CD4-positive, CD25-positive, alpha-beta regulatory T cell (primary cell): ENCODE measurements at regions not wholly inside any gene's neighbourhood (a gene's known extent, or its start where the extent isn't known, plus 50 kb on each side); places are given as distances from the start of the nearest gene placed in this dataset.

Source experiments
- ATAC-seq, 2 donors: fragments of 150-1000 bp; cut with Tn5 transposase; one replicate each; pipeline ENCODE4 v1.10.0; 2021; ENCODE audit warnings: low read depth in 2 of 2, moderate number of reproducible peaks in 2 of 2, moderate library complexity in 1 of 2
- DNase-seq, 3 donors: peaks; one replicate each; pipeline versions ENCODE4 v3.0.0 to v3.0.0-alpha.2; 2012 to 2022; ENCODE audit warnings: mixed read lengths in 1 of 3
- H3K27ac ChIP-seq: one replicate; pipeline ENCODE4 v1.7.0; 2013; ENCODE audit warnings: mild to moderate bottlenecking, low read length; ENCODE audit not compliant: insufficient read depth, poor library complexity, severe bottlenecking
- H3K27me3 ChIP-seq: one replicate; pipeline ENCODE4 v1.7.0; 2013; ENCODE audit warnings: low read length; ENCODE audit not compliant: control insufficient read depth, insufficient read depth
- H3K36me3 ChIP-seq: one replicate; pipeline ENCODE4 v1.7.0; 2013; ENCODE audit warnings: mild to moderate bottlenecking, low read length, moderate library complexity; ENCODE audit not compliant: control insufficient read depth, insufficient read depth
- H3K4me1 ChIP-seq: 2 replicates; pipeline ENCODE4 v1.7.0; 2013; ENCODE audit warnings: mild to moderate bottlenecking, low read length; ENCODE audit not compliant: insufficient read depth, control insufficient read depth, poor library complexity, severe bottlenecking
- H3K4me3 ChIP-seq: one replicate; pipeline ENCODE4 v1.7.0; 2013; ENCODE audit warnings: low read depth, mild to moderate bottlenecking, low read length, moderate library complexity
- H3K9me3 ChIP-seq, 2 experiments: 1 replicate in 1 of 2; 2 replicates in 1 of 2; pipeline ENCODE4 v1.7.0; 2013; ENCODE audit warnings: low read length in 2 of 2, mild to moderate bottlenecking in 1 of 2, moderate library complexity in 1 of 2; ENCODE audit not compliant: control insufficient read depth in 2 of 2
- H3K27ac Mint-ChIP-seq, 3 donors: one replicate each; pipeline ENCODE4 v1.8.0; 2020 to 2022; ENCODE audit warnings: mild to moderate bottlenecking in 3 of 3, mixed read lengths in 3 of 3, moderate library complexity in 2 of 3
- H3K27me3 Mint-ChIP-seq: one replicate; pipeline ENCODE4 v1.8.0; 2022; ENCODE audit warnings: mild to moderate bottlenecking, mixed read lengths
- H3K36me3 Mint-ChIP-seq: one replicate; pipeline ENCODE4 v1.8.0; 2020; ENCODE audit warnings: mixed read lengths
- H3K4me1 Mint-ChIP-seq, 4 donors: one replicate each; pipeline ENCODE4 v1.8.0; 2020 to 2022; ENCODE audit warnings: mixed read lengths in 4 of 4, mild to moderate bottlenecking in 1 of 4
- H3K4me3 Mint-ChIP-seq, 4 donors: one replicate each; pipeline ENCODE4 v1.8.0; 2020 to 2022; ENCODE audit warnings: mild to moderate bottlenecking in 4 of 4, mixed read lengths in 4 of 4, moderate library complexity in 3 of 4
- H3K9me3 Mint-ChIP-seq, 7 donors: one replicate each; pipeline ENCODE4 v1.8.0; 2020 to 2022; ENCODE audit warnings: mixed read lengths in 7 of 7, mild to moderate bottlenecking in 3 of 7, moderate library complexity in 2 of 7

DNA sequence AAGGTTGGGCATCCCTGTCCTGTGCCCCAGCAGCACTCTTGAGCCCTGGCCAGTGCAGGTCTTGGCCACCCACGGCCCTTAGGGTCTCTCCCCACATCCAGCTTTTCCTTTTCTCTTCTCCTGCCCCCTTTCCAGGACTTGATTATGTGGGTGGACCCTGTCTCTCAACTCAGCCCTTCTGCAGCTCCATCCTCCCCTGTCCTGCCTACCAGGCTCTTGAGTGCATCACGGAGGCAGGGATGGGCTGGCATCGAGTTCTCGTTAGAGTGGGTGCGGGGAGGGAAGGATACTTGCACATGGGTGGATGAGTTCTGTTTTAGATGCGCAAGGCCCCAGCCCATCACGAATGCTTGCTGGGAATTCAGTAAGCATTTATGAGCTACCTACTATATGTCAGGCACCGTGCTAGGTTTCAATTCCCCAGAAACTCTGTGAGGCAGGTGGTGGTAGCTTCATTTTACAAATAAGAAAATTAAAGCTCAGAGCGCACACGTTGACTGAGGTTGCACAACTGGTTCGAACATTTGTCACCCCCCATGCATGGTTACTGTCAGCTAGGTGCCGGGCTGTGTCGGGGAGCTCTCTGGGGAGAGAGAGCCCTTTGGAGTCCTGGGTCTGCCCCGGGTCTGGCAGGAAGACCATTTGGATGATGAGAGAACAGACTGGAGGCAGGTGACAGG is 144.6 kb upstream of the PITX1 start:
- Mint-ChIP-seq H3K9me3 (peaks cover 0 to 1% (median 0%) of the 10 kb centered on the region in 7 donors), H3K36me3 (no peaks in the 10 kb centered on the region), H3K27ac (no peak overlapping the region), H3K4me1 (no peaks in the 10 kb centered on the region), H3K27me3 (peaks cover 17% of the 10 kb centered on the region), H3K4me3 (no peak overlapping the region)
- no peaks in the 10 kb centered on the region for H3K27me3 ChIP-seq
- no peak overlapping the region for H3K4me3 ChIP-seq
- H3K4me1 ChIP-seq: no peaks in the 10 kb centered on the region
- DNase-seq: no peak
- H3K36me3 ChIP-seq: no peaks in the 10 kb centered on the region
- H3K9me3 ChIP-seq: no peaks in the 10 kb centered on the region
- H3K27ac ChIP-seq: no peak overlapping the region
- no peak for ATAC-seq

DNA sequence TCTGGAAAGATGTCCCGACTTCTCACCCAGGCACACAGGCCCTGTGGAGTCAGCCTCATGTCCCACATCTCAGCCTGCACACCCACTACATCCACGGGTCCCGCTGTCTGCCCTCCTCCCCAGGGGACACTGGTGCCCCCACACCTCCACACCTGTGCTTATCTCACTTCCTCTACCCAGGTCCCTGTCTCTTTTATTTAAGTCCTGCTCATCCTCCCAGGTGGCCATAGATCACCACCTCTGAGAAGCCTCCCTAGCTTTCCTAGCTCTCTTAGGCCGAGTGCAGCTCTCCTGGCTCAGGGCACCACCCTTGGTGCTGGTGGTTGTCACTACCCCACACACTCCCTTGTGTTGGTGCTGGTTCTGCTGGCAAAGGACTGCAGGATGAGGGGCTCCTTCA is 143.6 kb upstream of the PITX1 start:
- no peak for DNase-seq
- Mint-ChIP-seq H3K4me1 (no peaks in the 10 kb centered on the region), H3K27me3 (peaks cover 17% of the 10 kb centered on the region), H3K9me3 (peaks cover 0 to 1% (median 0%) of the 10 kb centered on the region in 7 donors), H3K36me3 (no peaks in the 10 kb centered on the region), H3K4me3 (no peak overlapping the region), H3K27ac (no peak overlapping the region)
- ATAC-seq: no peak
- no peaks in the 10 kb centered on the region for H3K4me1 ChIP-seq
- H3K27me3 ChIP-seq: no peaks in the 10 kb centered on the region
- H3K9me3 ChIP-seq: no peaks in the 10 kb centered on the region
- H3K4me3 ChIP-seq: no peak overlapping the region
- H3K36me3 ChIP-seq: no peaks in the 10 kb centered on the region
- no peak overlapping the region for H3K27ac ChIP-seq

GRCh38 chr5:135176991-135177390 is 143.0 kb upstream of the PITX1 start:
- ATAC-seq: no peak
- no peak for DNase-seq
- Mint-ChIP-seq H3K9me3 (peaks cover 0 to 1% (median 0%) of the 10 kb centered on the region in 7 donors), H3K27ac (no peak overlapping the region), H3K36me3 (no peaks in the 10 kb centered on the region), H3K4me1 (no peaks in the 10 kb centered on the region), H3K27me3 (peaks cover 17% of the 10 kb centered on the region), H3K4me3 (no peak overlapping the region)
- no peaks in the 10 kb centered on the region for H3K36me3 ChIP-seq
- no peak overlapping the region for H3K27ac ChIP-seq
- H3K4me3 ChIP-seq: no peak overlapping the region
- no peaks in the 10 kb centered on the region for H3K27me3 ChIP-seq
- no peaks in the 10 kb centered on the region for H3K4me1 ChIP-seq
- H3K9me3 ChIP-seq: no peaks in the 10 kb centered on the region

DNA sequence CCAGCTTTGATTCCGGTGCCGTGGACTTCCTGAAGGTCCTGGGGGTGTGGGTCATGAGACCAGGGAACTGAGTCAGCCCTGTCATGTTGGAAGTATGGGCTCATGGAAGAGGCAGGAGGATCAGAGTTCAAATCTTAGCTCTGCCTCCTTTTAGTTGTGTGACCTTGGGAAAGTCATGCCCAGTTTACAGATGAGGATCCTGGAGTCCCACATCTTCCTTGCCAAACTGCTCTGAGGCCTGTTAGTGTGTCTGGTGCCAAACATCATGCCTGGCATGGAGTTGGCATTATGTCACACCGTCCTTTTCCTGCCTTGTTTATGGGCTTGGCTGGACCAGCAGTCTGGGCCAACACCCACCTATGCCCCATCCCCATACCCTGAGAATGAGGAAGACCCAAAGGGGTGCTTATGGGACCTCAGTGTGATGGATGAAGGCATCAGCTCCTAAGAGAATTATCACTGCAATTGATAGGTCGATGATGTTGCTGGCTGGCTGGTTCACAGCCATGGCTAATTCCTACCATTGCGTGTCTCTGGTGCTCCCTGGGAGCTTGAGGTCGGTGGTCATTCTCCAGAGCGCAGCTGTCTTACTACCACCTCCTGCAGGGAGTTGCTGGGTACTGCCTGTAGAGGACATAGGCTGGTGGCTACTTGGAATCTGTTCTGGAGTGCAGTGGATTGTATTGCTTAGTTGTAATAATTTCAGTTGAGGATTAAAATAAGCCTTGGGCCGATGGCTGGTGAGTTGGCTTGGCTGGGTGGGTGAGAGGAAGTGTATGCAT is 140.5 kb upstream of the PITX1 start:
- Mint-ChIP-seq H3K4me1 (no peaks in the 10 kb centered on the region), H3K9me3 (peaks cover 0 to 1% (median 0%) of the 10 kb centered on the region in 7 donors), H3K27ac (peak overlapping the region in 1 of 3 donors; percentile 82), H3K4me3 (no peak overlapping the region), H3K27me3 (peaks cover 7% of the 10 kb centered on the region), H3K36me3 (no peaks in the 10 kb centered on the region)
- Histone ChIP-seq H3K4me1 (no peaks in the 10 kb centered on the region), H3K27me3 (no peaks in the 10 kb centered on the region), H3K9me3 (no peaks in the 10 kb centered on the region), H3K36me3 (no peaks in the 10 kb centered on the region), H3K4me3 (no peak overlapping the region), H3K27ac (no peak overlapping the region)
- DNase-seq (no peak), ATAC-seq (no peak)

DNA sequence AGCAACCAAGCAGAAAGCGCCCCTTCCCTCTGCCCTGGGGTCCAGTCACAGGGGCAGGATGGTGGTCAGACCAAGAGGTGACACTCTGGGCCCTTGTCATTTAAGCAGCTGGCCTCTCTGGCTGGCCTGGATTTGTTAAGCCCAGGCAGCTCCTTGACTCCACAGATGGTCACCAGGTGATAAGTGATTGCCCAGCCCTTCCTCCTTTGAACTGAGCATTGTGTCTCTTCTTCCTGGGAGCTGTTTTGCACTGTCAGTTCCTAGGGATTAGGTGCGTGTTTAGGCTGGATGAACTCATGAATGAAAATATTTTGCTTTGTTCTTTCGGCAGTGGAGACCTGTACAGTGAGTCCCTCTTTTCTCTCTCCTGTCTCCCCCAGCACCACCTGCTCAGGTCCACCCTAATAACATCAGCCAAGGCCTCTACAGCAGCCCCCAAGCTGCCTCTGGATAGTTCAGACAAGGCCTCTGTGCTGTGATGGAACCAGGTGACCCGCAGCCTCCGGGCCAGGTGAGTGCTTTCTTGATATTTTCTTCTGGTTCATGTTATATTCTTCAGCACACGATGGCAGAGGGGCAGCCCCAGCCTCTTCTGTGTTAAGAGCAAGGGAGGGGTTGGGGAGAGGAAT is 139.7 kb upstream of the PITX1 start:
- Histone ChIP-seq H3K27ac (no peak overlapping the region), H3K36me3 (no peaks in the 10 kb centered on the region), H3K27me3 (peaks cover 2% of the 10 kb centered on the region), H3K9me3 (no peaks in the 10 kb centered on the region), H3K4me3 (no peak overlapping the region), H3K4me1 (no peaks in the 10 kb centered on the region)
- H3K4me3 Mint-ChIP-seq: no peak overlapping the region
- no peak overlapping the region for H3K27ac Mint-ChIP-seq
- H3K36me3 Mint-ChIP-seq: no peaks in the 10 kb centered on the region
- H3K9me3 Mint-ChIP-seq: peaks cover 0 to 1% (median 0%) of the 10 kb centered on the region in 7 donors
- no peak for DNase-seq
- H3K4me1 Mint-ChIP-seq: no peaks in the 10 kb centered on the region
- no peak for ATAC-seq
- H3K27me3 Mint-ChIP-seq: peaks cover 6% of the 10 kb centered on the region

- no peak overlapping the region for H3K4me3 Mint-ChIP-seq
- H3K36me3 Mint-ChIP-seq: no peaks in the 10 kb centered on the region
- H3K4me1 ChIP-seq: no peaks in the 10 kb centered on the region
- H3K27me3 Mint-ChIP-seq: peaks cover 4% of the 10 kb centered on the region
- ATAC-seq (no peak), DNase-seq (no peak)
- H3K9me3 Mint-ChIP-seq: peaks cover 0 to 1% (median 0%) of the 10 kb centered on the region in 7 donors
- H3K27ac ChIP-seq: no peak overlapping the region
- H3K4me1 Mint-ChIP-seq: no peaks in the 10 kb centered on the region
- H3K9me3 ChIP-seq: no peaks in the 10 kb centered on the region
- H3K36me3 ChIP-seq: no peaks in the 10 kb centered on the region
- peaks cover 2% of the 10 kb centered on the region for H3K27me3 ChIP-seq
- H3K4me3 ChIP-seq: no peak overlapping the region
- H3K27ac Mint-ChIP-seq: no peak overlapping the region
Observed at GRCh38 chr5:135172718-135173117, 138.7 kb upstream of the PITX1 start.

- H3K36me3 Mint-ChIP-seq: no peaks in the 10 kb centered on the region
- H3K9me3 Mint-ChIP-seq: peaks cover 0 to 1% (median 0%) of the 10 kb centered on the region in 7 donors
- H3K36me3 ChIP-seq: no peaks in the 10 kb centered on the region
- H3K4me1 ChIP-seq: no peaks in the 10 kb centered on the region
- DNase-seq: no peak
- no peaks in the 10 kb centered on the region for H3K9me3 ChIP-seq
- H3K27ac Mint-ChIP-seq: no peak overlapping the region
- no peak overlapping the region for H3K4me3 ChIP-seq
- peaks cover 4% of the 10 kb centered on the region for H3K27me3 Mint-ChIP-seq
- peaks cover 2% of the 10 kb centered on the region for H3K27me3 ChIP-seq
- no peak overlapping the region for H3K4me3 Mint-ChIP-seq
- no peak overlapping the region for H3K27ac ChIP-seq
- H3K4me1 Mint-ChIP-seq: no peaks in the 10 kb centered on the region
- ATAC-seq: no peak
Observed at GRCh38 chr5:135171336-135171735, 137.3 kb upstream of the PITX1 start.
